ENCODE measurements at regions not wholly inside any gene's neighbourhood (a gene's known extent, or its start where the extent isn't known, plus 50 kb on each side); places are given as distances from the start of the nearest gene placed in this dataset.

- H3K27me3 ChIP-seq: no peaks in the 10 kb centered on the region
- no peaks in the 10 kb centered on the region for H3K9me3 ChIP-seq (ENCODE audit: low read depth)
- no peak for TF ChIP-seq CTCF (IDR thresholded peaks at IDR 0.05; ENCODE audit: low read depth, low read length)
- H3K36me3 ChIP-seq: no peaks in the 10 kb centered on the region
- H3K4me1 ChIP-seq (ENCODE audit: low read depth): no peaks in the 10 kb centered on the region
- no peak overlapping the region for H3K27ac ChIP-seq
- DNase-seq (ENCODE audit: low read depth in 1 of 2, low spot score in 1 of 2): no peak
- no peak overlapping the region for H3K4me3 ChIP-seq
Measured at GRCh38 chr2:226520723-226521122, 278.9 kb downstream of the IRS1 start.

GRCh38 chr2:226515344-226516055, 284.1 kb downstream of the IRS1 start:
- no peak overlapping the region for H3K27ac ChIP-seq
- no peaks in the 10 kb centered on the region for H3K27me3 ChIP-seq
- no peaks in the 10 kb centered on the region for H3K4me1 ChIP-seq (ENCODE audit: low read depth)
- H3K36me3 ChIP-seq: no peaks in the 10 kb centered on the region
- H3K4me3 ChIP-seq: no peak overlapping the region
- no peak for TF ChIP-seq CTCF (IDR thresholded peaks at IDR 0.05; ENCODE audit: low read depth, low read length)
- DNase-seq (ENCODE audit: low read depth in 1 of 2, low spot score in 1 of 2): peak in 1 of 2 donors; percentile 3
- H3K9me3 ChIP-seq (ENCODE audit: low read depth): no peaks in the 10 kb centered on the region

GRCh38 chr2:226514895-226515294, 284.7 kb downstream of the IRS1 start:
- DNase-seq (ENCODE audit: low read depth in 1 of 2, low spot score in 1 of 2): no peak
- Histone ChIP-seq H3K36me3 (no peaks in the 10 kb centered on the region), H3K27me3 (no peaks in the 10 kb centered on the region), H3K4me3 (no peak overlapping the region), H3K9me3 (ENCODE audit: low read depth) (no peaks in the 10 kb centered on the region), H3K27ac (no peak overlapping the region), H3K4me1 (ENCODE audit: low read depth) (no peaks in the 10 kb centered on the region)
- TF ChIP-seq CTCF (IDR thresholded peaks at IDR 0.05; ENCODE audit: low read depth, low read length): no peak

- Histone ChIP-seq H3K9me3 (ENCODE audit: low read depth) (no peaks in the 10 kb centered on the region), H3K4me1 (ENCODE audit: low read depth) (no peaks in the 10 kb centered on the region), H3K27me3 (no peaks in the 10 kb centered on the region), H3K27ac (no peak overlapping the region), H3K36me3 (no peaks in the 10 kb centered on the region), H3K4me3 (no peak overlapping the region)
- DNase-seq (ENCODE audit: low read depth in 1 of 2, low spot score in 1 of 2): no peak
- TF ChIP-seq CTCF (IDR thresholded peaks at IDR 0.05; ENCODE audit: low read depth, low read length): no peak
Measured at GRCh38 chr2:226511311-226511710, 288.3 kb downstream of the IRS1 start.

- Histone ChIP-seq H3K27me3 (no peaks in the 10 kb centered on the region), H3K4me1 (ENCODE audit: low read depth) (no peaks in the 10 kb centered on the region), H3K9me3 (ENCODE audit: low read depth) (no peaks in the 10 kb centered on the region), H3K4me3 (no peak overlapping the region), H3K27ac (no peak overlapping the region), H3K36me3 (no peaks in the 10 kb centered on the region)
- peak in 1 of 2 donors; percentile 14 for DNase-seq (ENCODE audit: low read depth in 1 of 2, low spot score in 1 of 2)
- TF ChIP-seq CTCF (IDR thresholded peaks at IDR 0.05; ENCODE audit: low read depth, low read length): no peak
Measured at GRCh38 chr2:226508683-226509082, 290.9 kb downstream of the IRS1 start.

Data from cardiac muscle cell (in vitro differentiated cells and primary cell).